WTC11 (cell line): ENCODE measurements at regions not wholly inside any gene's neighbourhood (a gene's known extent, or its start where the extent isn't known, plus 50 kb on each side); places are given as distances from the start of the nearest gene placed in this dataset.
"Not testable (repeated sequence)": the region's sequence is repeated elsewhere in the genome, so short reads cannot be mapped to it uniquely, and the experiment has no call there.

Experiments used
- ATAC-seq: fragments of 200-7000 bp; cut with Tn5 transposase; 2 replicates; pipeline ENCODE4 v1.10.0; 2021; ENCODE audit warnings: mild to moderate bottlenecking, moderate library complexity
- CTCF ChIA-PET: fragments of 300-600 bp; sonication (Branson Sonifier 250); formaldehyde crosslinking; loops from one replicate; lab custom pipeline; 2021; ENCODE audit warnings: antibody characterized with exemption; lab: Charles Lee
- POLR2A ChIA-PET: fragments of 350-600 bp; sonication (Branson Sonifier 250); formaldehyde crosslinking; loops from one replicate; lab custom pipeline; 2021; ENCODE audit warnings: antibody characterized with exemption; lab: Charles Lee
- DNase-seq: peaks from one replicate; pipeline ENCODE4 v3.0.0; 2021; ENCODE audit warnings: low spot score
- H3K27ac Mint-ChIP-seq: 2 replicates; pipeline ENCODE4 v1.8.0; 2021; ENCODE audit warnings: mixed read lengths
- H3K27me3 Mint-ChIP-seq: 2 replicates; pipeline ENCODE4 v1.8.0; 2021; ENCODE audit warnings: low read depth, mild to moderate bottlenecking, moderate library complexity, mixed read lengths
- H3K36me3 Mint-ChIP-seq: 2 replicates; pipeline ENCODE4 v1.8.0; 2021; ENCODE audit warnings: mixed read lengths
- H3K4me1 Mint-ChIP-seq: 2 replicates; pipeline ENCODE4 v1.8.0; 2022; ENCODE audit warnings: mixed read lengths
- H3K4me3 Mint-ChIP-seq: 2 replicates; pipeline ENCODE4 v1.8.0; 2021; ENCODE audit warnings: mild to moderate bottlenecking, moderate library complexity, mixed read lengths
- H3K9me3 Mint-ChIP-seq: 2 replicates; pipeline ENCODE4 v1.8.0; 2021; ENCODE audit warnings: mixed read lengths
- AR ChIP-seq: fragments of 250-450 bp; sonication (Bioruptor Pico); IDR thresholded peaks from 2 replicates; pipeline ENCODE4 v1.9.0; 2021; ENCODE audit warnings: mild to moderate bottlenecking
- ATF2 ChIP-seq: sonication (generic); formaldehyde crosslinking; IDR thresholded peaks from 2 replicates; pipeline ENCODE4 v1.8.1; 2022; ENCODE audit warnings: low read depth, missing genetic modification reagents, borderline replicate concordance
- CREB1 ChIP-seq: sonication (generic); formaldehyde crosslinking; IDR thresholded peaks from 2 replicates; pipeline ENCODE4 v1.8.0; 2023; ENCODE audit warnings: mild to moderate bottlenecking, missing genetic modification reagents
- ETV6 ChIP-seq: sonication (generic); formaldehyde crosslinking; IDR thresholded peaks from 2 replicates; pipeline ENCODE4 v1.8.1; 2022; ENCODE audit warnings: mild to moderate bottlenecking, missing genetic modification reagents
- GABPB1 ChIP-seq: sonication (generic); formaldehyde crosslinking; IDR thresholded peaks from 2 replicates; pipeline ENCODE4 v1.8.1; 2023; ENCODE audit warnings: mild to moderate bottlenecking, missing genetic modification reagents
- GRHL2 ChIP-seq: fragments of 250-450 bp; sonication (Bioruptor Pico); IDR thresholded peaks from 2 replicates; pipeline ENCODE4 v1.8.0; 2022; ENCODE audit warnings: mild to moderate bottlenecking, moderate library complexity; ENCODE audit not compliant: insufficient replicate concordance, severe bottlenecking
- GTF2I ChIP-seq: fragments of 250-450 bp; sonication (Bioruptor Pico); conservative IDR thresholded peaks from 2 replicates; pipeline ENCODE4 v1.4.0; 2021; ENCODE audit warnings: mild to moderate bottlenecking
- MYBL2 ChIP-seq: sonication (generic); formaldehyde crosslinking; IDR thresholded peaks from 2 replicates; pipeline ENCODE4 v1.8.1; 2023; ENCODE audit warnings: mild to moderate bottlenecking, moderate library complexity, missing genetic modification reagents
- NR2C2 ChIP-seq: sonication (generic); formaldehyde crosslinking; IDR thresholded peaks from 2 replicates; pipeline ENCODE4 v1.8.0; 2022; ENCODE audit warnings: mild to moderate bottlenecking, missing genetic modification reagents
- PRDM15 ChIP-seq: sonication (generic); formaldehyde crosslinking; IDR thresholded peaks from 2 replicates; pipeline ENCODE4 v1.8.0; 2022; ENCODE audit warnings: missing genetic modification reagents
- RORB ChIP-seq: fragments of 250-450 bp; sonication (Bioruptor Pico); IDR thresholded peaks from 2 replicates; pipeline ENCODE4 v1.9.0; 2021; ENCODE audit warnings: mild to moderate bottlenecking
- TP53 ChIP-seq: sonication (generic); formaldehyde crosslinking; IDR thresholded peaks from 2 replicates; pipeline ENCODE4 v1.8.1; 2023; ENCODE audit warnings: mild to moderate bottlenecking, missing genetic modification reagents
- USF2 ChIP-seq: sonication (generic); formaldehyde crosslinking; IDR thresholded peaks from 2 replicates; pipeline ENCODE4 v1.8.1; 2023; ENCODE audit warnings: mild to moderate bottlenecking, missing genetic modification reagents, moderate library complexity
- ZBTB21 ChIP-seq: sonication (generic); formaldehyde crosslinking; IDR thresholded peaks from 2 replicates; pipeline ENCODE4 v1.8.1; 2023; ENCODE audit warnings: mild to moderate bottlenecking, missing genetic modification reagents, borderline replicate concordance
- ZNF121 ChIP-seq: sonication (generic); formaldehyde crosslinking; IDR thresholded peaks from 2 replicates; pipeline ENCODE4 v1.8.0; 2023; ENCODE audit warnings: missing genetic modification reagents
- ZNF232 ChIP-seq: sonication (generic); formaldehyde crosslinking; IDR thresholded peaks from 2 replicates; pipeline ENCODE4 v1.8.0; 2022; ENCODE audit warnings: mild to moderate bottlenecking, missing genetic modification reagents
- ZNF317 ChIP-seq: sonication (generic); formaldehyde crosslinking; IDR thresholded peaks from 2 replicates; pipeline ENCODE4 v1.8.1; 2023; ENCODE audit warnings: low read depth, mild to moderate bottlenecking, moderate library complexity, missing genetic modification reagents, borderline replicate concordance
- ZNF512 ChIP-seq: sonication (generic); formaldehyde crosslinking; IDR thresholded peaks from 2 replicates; pipeline ENCODE4 v1.8.1; 2022; ENCODE audit warnings: missing genetic modification reagents, borderline replicate concordance

- no peaks in the 10 kb centered on the region for H3K36me3 Mint-ChIP-seq
- peaks cover 6% of the 10 kb centered on the region; the same call in 1 of the 2 replicates for H3K4me1 Mint-ChIP-seq
- no peak for TF ChIP-seq GTF2I
- TF ChIP-seq ZBTB21 (CRISPR knock-in tag) = no peak
- TF ChIP-seq GRHL2 (CRISPR knock-in tag) = no peak
- no peak for TF ChIP-seq AR (CRISPR knock-in tag)
- TF ChIP-seq USF2 (CRISPR knock-in tag) = no peak
- no peak for TF ChIP-seq GABPB1 (CRISPR knock-in tag)
- TF ChIP-seq CREB1 (CRISPR knock-in tag) = no peak
- TF ChIP-seq TP53 (CRISPR knock-in tag) = no peak
- no peak for TF ChIP-seq MYBL2
- TF ChIP-seq ZNF232 (CRISPR knock-in tag) = no peak
- TF ChIP-seq ZNF317 (CRISPR knock-in tag) = no peak
- TF ChIP-seq ATF2 (CRISPR knock-in tag) = no peak
- no peak for TF ChIP-seq ZNF121 (CRISPR knock-in tag)
- H3K27ac Mint-ChIP-seq = no peak overlapping the region
- H3K9me3 Mint-ChIP-seq = peaks cover 4% of the 10 kb centered on the region; the same call in 1 of the 2 replicates
- DNase-seq (no peak), ATAC-seq (no peak)
- H3K27me3 Mint-ChIP-seq = no peaks in the 10 kb centered on the region
- ChIA-PET CTCF (no interaction called here), POLR2A (no interaction called here)
- no peak overlapping the region for H3K4me3 Mint-ChIP-seq
Measured at GRCh38 chr7:16261100-16261499, 160.2 kb downstream of the CRPPA start.

GRCh38 chr7:16260236-16260728 is 161.1 kb downstream of the CRPPA start:
- peaks cover 6% of the 10 kb centered on the region; the same call in 1 of the 2 replicates for H3K4me1 Mint-ChIP-seq
- peaks cover 12% of the 10 kb centered on the region for H3K9me3 Mint-ChIP-seq
- ChIA-PET CTCF (no interaction called here), POLR2A (no interaction called here)
- H3K4me3 Mint-ChIP-seq = no peak overlapping the region
- no peaks in the 10 kb centered on the region for H3K27me3 Mint-ChIP-seq
- H3K36me3 Mint-ChIP-seq = no peaks in the 10 kb centered on the region
- H3K27ac Mint-ChIP-seq = no peak overlapping the region; the same call in 1 of the 2 replicates
- ATAC-seq (no peak), DNase-seq (no peak)
- no peak for TF ChIP-seq PRDM15
- TF ChIP-seq AR (CRISPR knock-in tag) = no peak
- no peak for TF ChIP-seq NR2C2 (CRISPR knock-in tag)
- TF ChIP-seq RORB (CRISPR knock-in tag) = no peak
- no peak for TF ChIP-seq GRHL2 (CRISPR knock-in tag)
- no peak for TF ChIP-seq ZNF512 (CRISPR knock-in tag)
- no peak for TF ChIP-seq ETV6 (CRISPR knock-in tag)

- POLR2A ChIA-PET, H3K27ac Mint-ChIP-seq, H3K27me3 Mint-ChIP-seq, H3K4me1 Mint-ChIP-seq, ATAC-seq, DNase-seq, H3K4me3 Mint-ChIP-seq, H3K36me3 Mint-ChIP-seq, CTCF ChIA-PET: not testable (repeated sequence)
- H3K9me3 Mint-ChIP-seq = peaks cover 20% of the 10 kb centered on the region
Measured at GRCh38 chr7:16256419-16256818, 164.9 kb downstream of the CRPPA start.
